Thymus (tissue), 11 donors: ENCODE measurements at regions not wholly inside any gene's neighbourhood (a gene's known extent, or its start where the extent isn't known, plus 50 kb on each side); places are given as distances from the start of the nearest gene placed in this dataset.
"Not testable (repeated sequence)": the region's sequence is repeated elsewhere in the genome, so short reads cannot be mapped to it uniquely, and the experiment has no call there.

Source experiments
- DNase-seq, 9 donors: peaks; one replicate each; pipeline ENCODE4 v3.0.0-alpha.2; 2013; ENCODE audit warnings: low spot score in 9 of 9, low read depth in 6 of 9, missing footprints in 1 of 9
- H3K27ac ChIP-seq, 2 donors: one replicate each; pipeline ENCODE4 v1.5.1; 2013; ENCODE audit warnings: control low read depth in 1 of 2, low read depth in 1 of 2, low read length in 1 of 2, mild to moderate bottlenecking in 1 of 2, moderate library complexity in 1 of 2
- H3K27me3 ChIP-seq, 2 donors: one replicate each; pipeline ENCODE4 v1.5.1; 2013; ENCODE audit warnings: low read length in 1 of 2; ENCODE audit not compliant: control insufficient read depth in 2 of 2, insufficient read depth in 1 of 2
- H3K36me3 ChIP-seq, 2 donors: one replicate each; pipeline ENCODE4 v1.5.1; 2013; ENCODE audit warnings: low read length in 1 of 2, mild to moderate bottlenecking in 1 of 2, moderate library complexity in 1 of 2; ENCODE audit not compliant: control insufficient read depth in 2 of 2, insufficient read depth in 2 of 2
- H3K4me1 ChIP-seq, 2 donors: one replicate each; pipeline ENCODE4 v1.5.1; 2013; ENCODE audit warnings: low read length in 2 of 2; ENCODE audit not compliant: control insufficient read depth in 2 of 2, insufficient read depth in 2 of 2
- H3K4me3 ChIP-seq, 2 donors: one replicate each; pipeline ENCODE4 v1.5.1; 2013; ENCODE audit warnings: low read length in 2 of 2, control low read depth in 1 of 2, mild to moderate bottlenecking in 1 of 2
- H3K9me3 ChIP-seq, 2 donors: one replicate each; pipeline ENCODE4 v1.5.1; 2013; ENCODE audit warnings: low read length in 1 of 2, mild to moderate bottlenecking in 1 of 2; ENCODE audit not compliant: control insufficient read depth in 2 of 2, insufficient read depth in 1 of 2
- WGBS: extraction: QIAGEN DNeasy Blood & Tissue Kit; methylation state at CpG from one replicate; pipeline ENCODE4 v1.1.7; 2013; 5-methylcytosine and 5-hydroxymethylcytosine counted together
- donor health status: healthy.

- no peak for DNase-seq
- no peaks in the 10 kb centered on the region for H3K4me1 ChIP-seq
- no peak overlapping the region for H3K4me3 ChIP-seq
- H3K27me3 ChIP-seq = no peaks in the 10 kb centered on the region
- H3K9me3 ChIP-seq = no peaks in the 10 kb centered on the region
- 88% methylated on average over 2 of the region's 2 CpGs for WGBS
- no peak overlapping the region for H3K27ac ChIP-seq
- H3K36me3 ChIP-seq = no peaks in the 10 kb centered on the region
Observed at GRCh38 chr2:157004789-157005188, 252.7 kb upstream of the GALNT5 start.

GRCh38 chr2:157015015-157015575 is 242.4 kb upstream of the GALNT5 start:
- Histone ChIP-seq H3K4me1 (no peaks in the 10 kb centered on the region), H3K36me3 (no peaks in the 10 kb centered on the region), H3K4me3 (no peak overlapping the region), H3K27me3 (no peaks in the 10 kb centered on the region), H3K9me3 (no peaks in the 10 kb centered on the region), H3K27ac (no peak overlapping the region)
- 92% methylated on average over 6 of the region's 6 CpGs for WGBS
- DNase-seq = no peak

- WGBS = 69% methylated on average over 1 of the region's 1 CpG
Observed at GRCh38 chr2:157023264-157023663, 234.2 kb upstream of the GALNT5 start.

GRCh38 chr2:157024129-157024528 is 233.4 kb upstream of the GALNT5 start:
- Histone ChIP-seq H3K27ac (no peak overlapping the region), H3K4me1 (no peaks in the 10 kb centered on the region), H3K4me3 (no peak overlapping the region), H3K36me3 (no peaks in the 10 kb centered on the region), H3K27me3 (no peaks in the 10 kb centered on the region), H3K9me3 (no peaks in the 10 kb centered on the region)
- WGBS = 94% methylated on average over 5 of the region's 5 CpGs
- no peak for DNase-seq

More at GRCh38 chr2:157023264-157023663, 234.2 kb upstream of the GALNT5 start:
- not testable (repeated sequence) for H3K4me1 ChIP-seq, H3K27ac ChIP-seq, H3K9me3 ChIP-seq, H3K4me3 ChIP-seq, H3K36me3 ChIP-seq, H3K27me3 ChIP-seq, DNase-seq

GRCh38 chr2:157032017-157032416 is 225.5 kb upstream of the GALNT5 start:
- no peak overlapping the region for H3K4me3 ChIP-seq
- no peak overlapping the region for H3K27ac ChIP-seq
- H3K4me1 ChIP-seq = no peaks in the 10 kb centered on the region
- H3K9me3 ChIP-seq = no peaks in the 10 kb centered on the region
- H3K27me3 ChIP-seq = no peaks in the 10 kb centered on the region
- no peaks in the 10 kb centered on the region for H3K36me3 ChIP-seq
- no peak for DNase-seq
- WGBS = 93% methylated on average over 2 of the region's 2 CpGs

GRCh38 chr2:157036726-157037125 is 220.8 kb upstream of the GALNT5 start:
- no peaks in the 10 kb centered on the region for H3K9me3 ChIP-seq
- H3K27me3 ChIP-seq = no peaks in the 10 kb centered on the region
- no peaks in the 10 kb centered on the region for H3K36me3 ChIP-seq
- no peak overlapping the region for H3K4me3 ChIP-seq
- DNase-seq = no peak
- 90% methylated on average over 2 of the region's 2 CpGs for WGBS
- H3K27ac ChIP-seq = no peak overlapping the region
- no peaks in the 10 kb centered on the region for H3K4me1 ChIP-seq

- Histone ChIP-seq H3K4me1 (no peaks in the 10 kb centered on the region), H3K36me3 (no peaks in the 10 kb centered on the region), H3K27me3 (no peaks in the 10 kb centered on the region), H3K27ac (no peak overlapping the region), H3K9me3 (no peaks in the 10 kb centered on the region), H3K4me3 (no peak overlapping the region)
- DNase-seq = no peak
- 91% methylated on average over 1 of the region's 1 CpG for WGBS
Observed at GRCh38 chr2:157043786-157044185, 213.7 kb upstream of the GALNT5 start.

GRCh38 chr2:157046396-157046795 is 211.1 kb upstream of the GALNT5 start:
- H3K36me3 ChIP-seq = no peaks in the 10 kb centered on the region
- H3K27me3 ChIP-seq = no peaks in the 10 kb centered on the region
- H3K4me3 ChIP-seq = no peak overlapping the region
- no peaks in the 10 kb centered on the region for H3K4me1 ChIP-seq
- DNase-seq = no peak
- no peak overlapping the region for H3K27ac ChIP-seq
- H3K9me3 ChIP-seq = no peaks in the 10 kb centered on the region
- WGBS = 95% methylated on average over 1 of the region's 1 CpG

GRCh38 chr2:157052685-157053224 is 204.8 kb upstream of the GALNT5 start:
- Histone ChIP-seq H3K27ac (no peak overlapping the region), H3K36me3 (no peaks in the 10 kb centered on the region), H3K27me3 (no peaks in the 10 kb centered on the region), H3K4me3 (no peak overlapping the region), H3K4me1 (no peaks in the 10 kb centered on the region), H3K9me3 (no peaks in the 10 kb centered on the region)
- no peak for DNase-seq
- 94% methylated on average over 5 of the region's 5 CpGs for whole genome bisulfite sequencing
